ENCODE measurements at regions not wholly inside any gene's neighbourhood (a gene's known extent, or its start where the extent isn't known, plus 50 kb on each side); places are given as distances from the start of the nearest gene placed in this dataset.

- no TSS peak for BruUV-seq (replicated peaks)
Observed at GRCh38 chrX:39679497-39680157, 418.1 kb downstream of the BCOR start.

GRCh38 chrX:39681885-39682284 is 415.9 kb downstream of the BCOR start:
- H4K20me1 ChIP-seq (ENCODE audit: low read length), result no peaks in the 10 kb centered on the region
- no peak overlapping the region for H3K9ac ChIP-seq (ENCODE audit: low read length)
- H3K4me1 ChIP-seq (ENCODE audit: insufficient read depth, low read length), result no peaks in the 10 kb centered on the region
- CTCF ChIA-PET, result no interaction called here
- no peaks in the 10 kb centered on the region for H3K9me3 ChIP-seq (ENCODE audit: low read length)
- no peaks in the 10 kb centered on the region for H3K9me2 ChIP-seq (replicated peaks; ENCODE audit: low read length)
- no peak for ATAC-seq
- H3K4me2 ChIP-seq (ENCODE audit: low read length), result no peak overlapping the region
- intact Hi-C loops (cut with micrococcal nuclease), result no loop called here
- no TSS peak for BruUV-seq (replicated peaks)
- no peak overlapping the region for H3K27ac ChIP-seq (ENCODE audit: low read length)
- no peaks in the 10 kb centered on the region for H3K36me3 ChIP-seq (ENCODE audit: low read depth, low read length)
- no peak overlapping the region for H3K4me3 ChIP-seq (ENCODE audit: low read length)
- no peak overlapping the region for H2AFZ ChIP-seq (ENCODE audit: low read length)
- H3K27me3 ChIP-seq (ENCODE audit: low read length), result no peaks in the 10 kb centered on the region
- H3K79me2 ChIP-seq (ENCODE audit: low read length), result no peaks in the 10 kb centered on the region
- POLR2A ChIA-PET (ENCODE audit: unreplicated experiment), result no interaction called here
- DNase-seq, result no peak
- TF ChIP-seq EZH2 (IDR thresholded peaks at IDR 0.05; ENCODE audit: low read length, unreplicated experiment) (no peak), CTCF (conservative IDR thresholded peaks at IDR 0.05; ENCODE audit: low read depth, low read length) (no peak), EZH2phosphoT487 (IDR thresholded peaks at IDR 0.05; ENCODE audit: borderline replicate concordance, low read length) (no peak)
- H3F3A ChIP-seq (ENCODE audit: low read length, unreplicated experiment), result no peaks in the 10 kb centered on the region

More at GRCh38 chrX:39679497-39680157, 418.1 kb downstream of the BCOR start:
- DNase-seq, result no peak
- H3K27me3 ChIP-seq (ENCODE audit: low read length), result no peaks in the 10 kb centered on the region
- ChIA-PET POLR2A (ENCODE audit: unreplicated experiment) (no interaction called here), CTCF (no interaction called here)
- intact Hi-C loops (cut with micrococcal nuclease), result no loop called here
- no peaks in the 10 kb centered on the region for H3K4me1 ChIP-seq (ENCODE audit: insufficient read depth, low read length)
- no peaks in the 10 kb centered on the region for H3K36me3 ChIP-seq (ENCODE audit: low read depth, low read length)
- no peak overlapping the region for H3K9ac ChIP-seq (ENCODE audit: low read length)
- no peak overlapping the region for H2AFZ ChIP-seq (ENCODE audit: low read length)
- H3K9me3 ChIP-seq (ENCODE audit: low read length), result no peaks in the 10 kb centered on the region
- no peaks in the 10 kb centered on the region for H3F3A ChIP-seq (ENCODE audit: low read length, unreplicated experiment)
- ATAC-seq, result no peak
- H3K79me2 ChIP-seq (ENCODE audit: low read length), result no peaks in the 10 kb centered on the region
- no peaks in the 10 kb centered on the region for H4K20me1 ChIP-seq (ENCODE audit: low read length)
- H3K4me3 ChIP-seq (ENCODE audit: low read length), result no peak overlapping the region
- no peaks in the 10 kb centered on the region for H3K9me2 ChIP-seq (replicated peaks; ENCODE audit: low read length)
- no peak overlapping the region for H3K27ac ChIP-seq (ENCODE audit: low read length)
- no peak for TF ChIP-seq CTCF (conservative IDR thresholded peaks at IDR 0.05; ENCODE audit: low read depth, low read length)
- no peak overlapping the region for H3K4me2 ChIP-seq (ENCODE audit: low read length)

- intact Hi-C loops (cut with micrococcal nuclease), result no loop called here
- Histone ChIP-seq H3K4me1 (ENCODE audit: insufficient read depth, low read length) (no peaks in the 10 kb centered on the region), H3K27ac (ENCODE audit: low read length) (no peak overlapping the region), H3K4me2 (ENCODE audit: low read length) (no peak overlapping the region), H3K4me3 (ENCODE audit: low read length) (no peak overlapping the region), H3K36me3 (ENCODE audit: low read depth, low read length) (no peaks in the 10 kb centered on the region), H3K9me3 (ENCODE audit: low read length) (no peaks in the 10 kb centered on the region), H2AFZ (ENCODE audit: low read length) (no peak overlapping the region), H3F3A (ENCODE audit: low read length, unreplicated experiment) (no peaks in the 10 kb centered on the region), H3K9ac (ENCODE audit: low read length) (no peak overlapping the region), H3K9me2 (replicated peaks; ENCODE audit: low read length) (no peaks in the 10 kb centered on the region), H3K79me2 (ENCODE audit: low read length) (no peaks in the 10 kb centered on the region), H4K20me1 (ENCODE audit: low read length) (no peaks in the 10 kb centered on the region), H3K27me3 (ENCODE audit: low read length) (no peaks in the 10 kb centered on the region)
- ATAC-seq (no peak), DNase-seq (no peak)
- no TSS peak for BruUV-seq (replicated peaks)
- ChIA-PET POLR2A (ENCODE audit: unreplicated experiment) (no interaction called here), CTCF (no interaction called here)
- TF ChIP-seq CTCF (conservative IDR thresholded peaks at IDR 0.05; ENCODE audit: low read depth, low read length), result no peak
- no peak for TF ChIP-seq EZH2phosphoT487 (IDR thresholded peaks at IDR 0.05; ENCODE audit: borderline replicate concordance, low read length)
- TF ChIP-seq EZH2 (IDR thresholded peaks at IDR 0.05; ENCODE audit: low read length, unreplicated experiment), result no peak
Observed at GRCh38 chrX:39682778-39683177, 415.0 kb downstream of the BCOR start.
